PC-9 (cell line): ENCODE measurements at regions not wholly inside any gene's neighbourhood (a gene's known extent, or its start where the extent isn't known, plus 50 kb on each side); places are given as distances from the start of the nearest gene placed in this dataset.
"Not testable (repeated sequence)": the region's sequence is repeated elsewhere in the genome, so short reads cannot be mapped to it uniquely, and the experiment has no call there.

Experiments used
- BruUV-seq: library from RNA; stranded (reverse); fragments of 400-500 nt; replicated peaks from 2 replicates; lab custom pipeline; 2021; lab: Mats Ljungman, UMichigan
- CTCF ChIA-PET: fragments of 300-600 bp; sonication (Branson Sonifier 250); formaldehyde crosslinking; loops from one replicate; lab custom pipeline; 2022; ENCODE audit warnings: antibody characterized with exemption; lab: Charles Lee
- POLR2A ChIA-PET: fragments of 300-600 bp; sonication (Branson Sonifier 250); formaldehyde crosslinking; loops from one replicate; lab custom pipeline; 2022; ENCODE audit warnings: antibody characterized with exemption; ENCODE audit not compliant: unreplicated experiment; lab: Charles Lee
- DNase-seq, 2 experiments: peaks; one replicate each; pipeline versions ENCODE4 v3.0.0 to v3.0.0-alpha.2; 2015 to 2022; ENCODE audit warnings: mixed read lengths in 1 of 2
- H2AFZ ChIP-seq: fragments of 200-600 bp; sonication (generic); 2 replicates; pipeline ENCODE4 v1.8.1; 2017; ENCODE audit warnings: antibody characterized with exemption
- H3F3A ChIP-seq: fragments of 200-600 bp; sonication (generic); 2 replicates; pipeline ENCODE4 v1.8.1; 2017; ENCODE audit warnings: antibody characterized with exemption, mild to moderate bottlenecking, low read depth; ENCODE audit not compliant: insufficient read depth
- H3K27ac ChIP-seq: fragments of 200-600 bp; sonication (generic); 2 replicates; pipeline ENCODE4 v1.6.1; 2016; ENCODE audit warnings: mixed run types
- H3K27me3 ChIP-seq: fragments of 200-600 bp; sonication (generic); 2 replicates; pipeline ENCODE4 v1.6.1; 2016; ENCODE audit warnings: low read depth, mixed run types; ENCODE audit not compliant: insufficient read depth
- H3K36me3 ChIP-seq: fragments of 200-600 bp; sonication (generic); 2 replicates; pipeline ENCODE4 v1.6.1; 2016; ENCODE audit warnings: low read depth, mixed run types
- H3K4me1 ChIP-seq: fragments of 200-600 bp; sonication (generic); replicated peaks from 2 replicates; pipeline ENCODE4 v1.6.1; 2016; ENCODE audit warnings: mixed run types; ENCODE audit not compliant: insufficient read depth
- H3K4me2 ChIP-seq: fragments of 200-600 bp; sonication (generic); 2 replicates; pipeline ENCODE4 v1.6.1; 2017; ENCODE audit warnings: mixed run types
- H3K4me3 ChIP-seq: fragments of 200-600 bp; sonication (generic); 2 replicates; pipeline ENCODE4 v1.6.1; 2016; ENCODE audit warnings: mixed run types
- H3K79me2 ChIP-seq: fragments of 200-600 bp; sonication (generic); 2 replicates; pipeline ENCODE4 v1.6.1; 2017; ENCODE audit warnings: low read depth, mixed run types
- H3K9me2 ChIP-seq: fragments of 200-600 bp; sonication (generic); 2 replicates; pipeline ENCODE4 v1.8.1; 2017; ENCODE audit warnings: mild to moderate bottlenecking; ENCODE audit not compliant: insufficient read depth
- H3K9me3 ChIP-seq: fragments of 200-600 bp; sonication (generic); 2 replicates; pipeline ENCODE4 v1.8.1; 2016; ENCODE audit warnings: low read depth; ENCODE audit not compliant: insufficient read depth
- H4K20me1 ChIP-seq: fragments of 200-600 bp; sonication (generic); 2 replicates; pipeline ENCODE4 v1.8.1; 2017; ENCODE audit not compliant: insufficient read depth
- CTCF ChIP-seq: fragments of 200-600 bp; sonication (generic); conservative IDR thresholded peaks from 2 replicates; pipeline ENCODE4 v1.6.1; 2017; ENCODE audit warnings: mixed run types, antibody characterized with exemption, mild to moderate bottlenecking, moderate library complexity
- EZH2 ChIP-seq: fragments of 200-600 bp; sonication (generic); IDR thresholded peaks from 2 replicates; pipeline ENCODE4 v1.8.0; 2017; ENCODE audit warnings: antibody characterized with exemption, low read depth
- intact Hi-C: fragments of 100-400 bp; cut with micrococcal nuclease; formaldehyde crosslinking; loops from one replicate; pipeline ENCODE4 v1.10.0; 2022; ENCODE audit not compliant: unreplicated experiment

- no peaks in the 10 kb centered on the region for H3F3A ChIP-seq
- no peaks in the 10 kb centered on the region for H3K79me2 ChIP-seq
- H3K36me3 ChIP-seq: no peaks in the 10 kb centered on the region
- DNase-seq: no peak
- CTCF ChIA-PET: no interaction called here
- H3K9me2 ChIP-seq: no peaks in the 10 kb centered on the region
- intact Hi-C loops: no loop called here
- no peaks in the 10 kb centered on the region for H4K20me1 ChIP-seq
- no peaks in the 10 kb centered on the region for H3K4me1 ChIP-seq
- no TSS peak for BruUV-seq
- H3K27ac ChIP-seq: no peak overlapping the region
- H3K27me3 ChIP-seq: no peaks in the 10 kb centered on the region
- no peak overlapping the region for H2AFZ ChIP-seq
- H3K4me2 ChIP-seq: no peak overlapping the region
- TF ChIP-seq EZH2 (no peak), CTCF (no peak)
- no peak overlapping the region for H3K4me3 ChIP-seq
- H3K9me3 ChIP-seq: no peaks in the 10 kb centered on the region
- POLR2A ChIA-PET: no interaction called here
Measured at GRCh38 chr18:71321319-71321718, 1032.5 kb downstream of the SOCS6 start.

- no peaks in the 10 kb centered on the region for H3F3A ChIP-seq
- POLR2A ChIA-PET: no interaction called here
- no TSS peak for BruUV-seq
- DNase-seq: no peak
- CTCF ChIA-PET: no interaction called here
- no peaks in the 10 kb centered on the region for H3K27me3 ChIP-seq
- H3K36me3 ChIP-seq: no peaks in the 10 kb centered on the region
- H3K9me2 ChIP-seq: no peaks in the 10 kb centered on the region; the same call in 1 of the 2 replicates
- H3K4me2 ChIP-seq: no peak overlapping the region
- intact Hi-C loops: no loop called here
- peaks cover 5% of the 10 kb centered on the region; the same call in 1 of the 2 replicates for H3K9me3 ChIP-seq
- H4K20me1 ChIP-seq: no peaks in the 10 kb centered on the region
- TF ChIP-seq CTCF: no peak
- no peak overlapping the region for H3K4me3 ChIP-seq
- H3K79me2 ChIP-seq: no peaks in the 10 kb centered on the region
- no peak overlapping the region for H2AFZ ChIP-seq
- no peaks in the 10 kb centered on the region for H3K4me1 ChIP-seq
- H3K27ac ChIP-seq: no peak overlapping the region
Measured at GRCh38 chr18:71304856-71305255, 1016.0 kb downstream of the SOCS6 start.

- H3K9me3 ChIP-seq, DNase-seq, intact Hi-C loops, BruUV-seq, H3F3A ChIP-seq, H3K4me2 ChIP-seq, H4K20me1 ChIP-seq, H3K4me1 ChIP-seq, H2AFZ ChIP-seq, H3K27ac ChIP-seq, H3K36me3 ChIP-seq, CTCF ChIA-PET, POLR2A ChIA-PET, H3K27me3 ChIP-seq, H3K79me2 ChIP-seq, H3K9me2 ChIP-seq, H3K4me3 ChIP-seq: not testable (repeated sequence)
Measured at GRCh38 chr18:71303743-71304142, 1014.9 kb downstream of the SOCS6 start.

DNA sequence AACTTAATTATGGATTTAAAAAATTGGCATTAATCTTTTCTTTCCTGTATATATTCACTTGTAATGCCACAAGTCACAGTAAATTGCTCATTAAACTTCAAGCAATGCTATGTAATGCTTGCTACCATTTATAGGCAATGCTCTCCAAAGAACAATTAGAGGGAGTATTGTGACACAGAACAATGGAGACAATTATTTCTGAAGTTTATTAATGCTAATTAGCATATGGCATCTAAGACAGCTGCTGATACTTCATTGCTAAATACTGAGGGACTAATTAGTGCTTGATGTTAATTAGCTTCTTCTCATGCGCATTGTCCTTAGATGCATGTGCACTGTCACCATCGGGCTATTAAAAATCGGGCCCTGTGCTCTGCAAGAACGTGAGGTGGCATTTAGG, 1012.8 kb downstream of the SOCS6 start:
- Histone ChIP-seq H3K9me2 (no peaks in the 10 kb centered on the region), H3K4me3 (no peak overlapping the region), H3K9me3 (peaks cover 5% of the 10 kb centered on the region; the same call in 1 of the 2 replicates), H3F3A (no peaks in the 10 kb centered on the region), H3K79me2 (no peaks in the 10 kb centered on the region), H3K36me3 (no peaks in the 10 kb centered on the region), H4K20me1 (no peaks in the 10 kb centered on the region), H3K27ac (no peak overlapping the region), H3K4me2 (no peak overlapping the region), H2AFZ (0 out of 2 replicates have a peak overlapping the region, but pooled peaks have one; percentile 42), H3K4me1 (no peaks in the 10 kb centered on the region), H3K27me3 (no peaks in the 10 kb centered on the region)
- POLR2A ChIA-PET: no interaction called here
- intact Hi-C loops: no loop called here
- CTCF ChIA-PET: no interaction called here
- TF ChIP-seq EZH2 (no peak), CTCF (no peak)
- no TSS peak for BruUV-seq
- DNase-seq: no peak

GRCh38 chr18:71294201-71294600, 1005.4 kb downstream of the SOCS6 start:
- H3K79me2 ChIP-seq, H3K27ac ChIP-seq, H3K4me3 ChIP-seq, H4K20me1 ChIP-seq, H3F3A ChIP-seq, intact Hi-C loops, H3K9me2 ChIP-seq, BruUV-seq, H3K4me1 ChIP-seq, H3K36me3 ChIP-seq, H3K9me3 ChIP-seq, H3K4me2 ChIP-seq, CTCF ChIA-PET, DNase-seq, H3K27me3 ChIP-seq, H2AFZ ChIP-seq, POLR2A ChIA-PET: not testable (repeated sequence)
